ENCODE measurements at regions not wholly inside any gene's neighbourhood (a gene's known extent, or its start where the extent isn't known, plus 50 kb on each side); places are given as distances from the start of the nearest gene placed in this dataset.
A peak's percentile ranks its signal among the peaks of the same experiment; 100 is the strongest.
"Not testable (repeated sequence)": the region's sequence is repeated elsewhere in the genome, so short reads cannot be mapped to it uniquely, and the experiment has no call there.

GRCh38 chr20:47960769-47961541 is 175.7 kb upstream of the SULF2 start:
- Histone ChIP-seq H3K36me3 (ENCODE audit: insufficient read depth, insufficient read length, low read length) (no peaks in the 10 kb centered on the region), H3K4me1 (ENCODE audit: insufficient read depth, insufficient read length) (peaks cover 7% of the 10 kb centered on the region), H3K9me3 (ENCODE audit: insufficient read depth, low read length) (no peaks in the 10 kb centered on the region), H3K4me3 (ENCODE audit: insufficient read length, low read depth) (no peak overlapping the region), H3K9ac (ENCODE audit: insufficient read length, low read depth) (no peak overlapping the region), H3K27me3 (ENCODE audit: insufficient read depth, insufficient read length) (no peaks in the 10 kb centered on the region)
- no peak for DNase-seq (ENCODE audit: low read depth, low spot score)
- no peak for TF ChIP-seq ZNF274 (IDR thresholded peaks at IDR 0.05; ENCODE audit: low read depth, low read length)
- TF ChIP-seq SUZ12 (IDR thresholded peaks at IDR 0.05; ENCODE audit: extremely low read depth, insufficient read depth, insufficient read length): no peak
- TF ChIP-seq YY1 (IDR thresholded peaks at IDR 0.05; ENCODE audit: insufficient read depth, insufficient read length): no peak

- no peak overlapping the region for H3K4me3 ChIP-seq (ENCODE audit: insufficient read length, low read depth)
- H3K9me3 ChIP-seq (ENCODE audit: insufficient read depth, low read length): no peaks in the 10 kb centered on the region
- TF ChIP-seq YY1 (IDR thresholded peaks at IDR 0.05; ENCODE audit: insufficient read depth, insufficient read length): no peak
- TF ChIP-seq SUZ12 (IDR thresholded peaks at IDR 0.05; ENCODE audit: extremely low read depth, insufficient read depth, insufficient read length): no peak
- TF ChIP-seq ZNF274 (IDR thresholded peaks at IDR 0.05; ENCODE audit: low read depth, low read length): no peak
- H3K9ac ChIP-seq (ENCODE audit: insufficient read length, low read depth): no peak overlapping the region
- no peak for DNase-seq (ENCODE audit: low read depth, low spot score)
- H3K27me3 ChIP-seq (ENCODE audit: insufficient read depth, insufficient read length): no peaks in the 10 kb centered on the region
- peaks cover 8% of the 10 kb centered on the region for H3K4me1 ChIP-seq (ENCODE audit: insufficient read depth, insufficient read length)
- no peaks in the 10 kb centered on the region for H3K36me3 ChIP-seq (ENCODE audit: insufficient read depth, insufficient read length, low read length)
Measured at GRCh38 chr20:47960277-47960676, 175.0 kb upstream of the SULF2 start.

GRCh38 chr20:47957989-47958801 is 172.9 kb upstream of the SULF2 start:
- H3K27me3 ChIP-seq (ENCODE audit: insufficient read depth, insufficient read length); H3K4me3 ChIP-seq (ENCODE audit: insufficient read length, low read depth); DNase-seq (ENCODE audit: low read depth, low spot score); H3K4me1 ChIP-seq (ENCODE audit: insufficient read depth, insufficient read length); H3K36me3 ChIP-seq (ENCODE audit: insufficient read depth, insufficient read length, low read length); H3K9ac ChIP-seq (ENCODE audit: insufficient read length, low read depth); H3K9me3 ChIP-seq (ENCODE audit: insufficient read depth, low read length): not testable (repeated sequence)

GRCh38 chr20:47957135-47957534 is 171.9 kb upstream of the SULF2 start:
- H3K27me3 ChIP-seq (ENCODE audit: insufficient read depth, insufficient read length): no peaks in the 10 kb centered on the region
- H3K9me3 ChIP-seq (ENCODE audit: insufficient read depth, low read length): no peaks in the 10 kb centered on the region
- peak overlapping the region; percentile 8 for H3K9ac ChIP-seq (ENCODE audit: insufficient read length, low read depth)
- H3K36me3 ChIP-seq (ENCODE audit: insufficient read depth, insufficient read length, low read length): no peaks in the 10 kb centered on the region
- no peak overlapping the region for H3K4me3 ChIP-seq (ENCODE audit: insufficient read length, low read depth)
- H3K4me1 ChIP-seq (ENCODE audit: insufficient read depth, insufficient read length): peaks cover 8% of the 10 kb centered on the region
- TF ChIP-seq SUZ12 (IDR thresholded peaks at IDR 0.05; ENCODE audit: extremely low read depth, insufficient read depth, insufficient read length) (no peak), YY1 (IDR thresholded peaks at IDR 0.05; ENCODE audit: insufficient read depth, insufficient read length) (no peak), ZNF274 (IDR thresholded peaks at IDR 0.05; ENCODE audit: low read depth, low read length) (no peak)
- no peak for DNase-seq (ENCODE audit: low read depth, low spot score)

GRCh38 chr20:47956268-47956995 is 171.2 kb upstream of the SULF2 start:
- no peak for DNase-seq (ENCODE audit: low read depth, low spot score)
- Histone ChIP-seq H3K4me1 (ENCODE audit: insufficient read depth, insufficient read length) (peaks cover 8% of the 10 kb centered on the region), H3K4me3 (ENCODE audit: insufficient read length, low read depth) (no peak overlapping the region), H3K27me3 (ENCODE audit: insufficient read depth, insufficient read length) (no peaks in the 10 kb centered on the region), H3K9me3 (ENCODE audit: insufficient read depth, low read length) (no peaks in the 10 kb centered on the region), H3K9ac (ENCODE audit: insufficient read length, low read depth) (no peak overlapping the region), H3K36me3 (ENCODE audit: insufficient read depth, insufficient read length, low read length) (no peaks in the 10 kb centered on the region)
- TF ChIP-seq ZNF274 (IDR thresholded peaks at IDR 0.05; ENCODE audit: low read depth, low read length) (no peak), SUZ12 (IDR thresholded peaks at IDR 0.05; ENCODE audit: extremely low read depth, insufficient read depth, insufficient read length) (no peak), YY1 (IDR thresholded peaks at IDR 0.05; ENCODE audit: insufficient read depth, insufficient read length) (no peak)

- DNase-seq (ENCODE audit: low read depth, low spot score): no peak
- H3K4me3 ChIP-seq (ENCODE audit: insufficient read length, low read depth): no peak overlapping the region
- H3K9ac ChIP-seq (ENCODE audit: insufficient read length, low read depth): no peak overlapping the region
- TF ChIP-seq SUZ12 (IDR thresholded peaks at IDR 0.05; ENCODE audit: extremely low read depth, insufficient read depth, insufficient read length) (no peak), YY1 (IDR thresholded peaks at IDR 0.05; ENCODE audit: insufficient read depth, insufficient read length) (no peak), ZNF274 (IDR thresholded peaks at IDR 0.05; ENCODE audit: low read depth, low read length) (no peak)
- H3K27me3 ChIP-seq (ENCODE audit: insufficient read depth, insufficient read length): no peaks in the 10 kb centered on the region
- no peaks in the 10 kb centered on the region for H3K36me3 ChIP-seq (ENCODE audit: insufficient read depth, insufficient read length, low read length)
- peaks cover 8% of the 10 kb centered on the region for H3K4me1 ChIP-seq (ENCODE audit: insufficient read depth, insufficient read length)
- H3K9me3 ChIP-seq (ENCODE audit: insufficient read depth, low read length): no peaks in the 10 kb centered on the region
Measured at GRCh38 chr20:47953471-47953870, 168.2 kb upstream of the SULF2 start.

- TF ChIP-seq SUZ12 (IDR thresholded peaks at IDR 0.05; ENCODE audit: extremely low read depth, insufficient read depth, insufficient read length) (no peak), ZNF274 (IDR thresholded peaks at IDR 0.05; ENCODE audit: low read depth, low read length) (no peak), YY1 (IDR thresholded peaks at IDR 0.05; ENCODE audit: insufficient read depth, insufficient read length) (no peak)
- Histone ChIP-seq H3K27me3 (ENCODE audit: insufficient read depth, insufficient read length) (no peaks in the 10 kb centered on the region), H3K36me3 (ENCODE audit: insufficient read depth, insufficient read length, low read length) (no peaks in the 10 kb centered on the region), H3K9ac (ENCODE audit: insufficient read length, low read depth) (no peak overlapping the region), H3K9me3 (ENCODE audit: insufficient read depth, low read length) (no peaks in the 10 kb centered on the region), H3K4me3 (ENCODE audit: insufficient read length, low read depth) (no peak overlapping the region), H3K4me1 (ENCODE audit: insufficient read depth, insufficient read length) (peaks cover 7% of the 10 kb centered on the region)
- DNase-seq (ENCODE audit: low read depth, low spot score): no peak
Measured at GRCh38 chr20:47952023-47952564, 166.8 kb upstream of the SULF2 start.
